Glutamatergic neuron (in vitro differentiated cells): ENCODE measurements at regions not wholly inside any gene's neighbourhood (a gene's known extent, or its start where the extent isn't known, plus 50 kb on each side); places are given as distances from the start of the nearest gene placed in this dataset.
"Not testable (repeated sequence)": the region's sequence is repeated elsewhere in the genome, so short reads cannot be mapped to it uniquely, and the experiment has no call there.

ENCODE experiments used
- DNase-seq: peaks from one replicate; pipeline ENCODE4 v3.0.0; 2022
- H3K27ac Mint-ChIP-seq: one replicate; pipeline ENCODE4 v1.8.0; 2020; ENCODE audit warnings: mild to moderate bottlenecking, mixed read lengths, inconsistent platforms; ENCODE audit not compliant: unreplicated experiment
- H3K27me3 Mint-ChIP-seq: one replicate; pipeline ENCODE4 v1.8.0; 2020; ENCODE audit warnings: mild to moderate bottlenecking, moderate library complexity, mixed read lengths, inconsistent platforms; ENCODE audit not compliant: unreplicated experiment
- H3K36me3 Mint-ChIP-seq: one replicate; pipeline ENCODE4 v1.8.0; 2020; ENCODE audit warnings: mild to moderate bottlenecking, mixed read lengths, inconsistent platforms; ENCODE audit not compliant: unreplicated experiment
- H3K4me1 Mint-ChIP-seq: one replicate; pipeline ENCODE4 v1.8.0; 2020; ENCODE audit warnings: mild to moderate bottlenecking, low read depth, mixed read lengths, inconsistent platforms; ENCODE audit not compliant: unreplicated experiment
- H3K4me3 Mint-ChIP-seq: one replicate; pipeline ENCODE4 v1.8.0; 2020; ENCODE audit warnings: mild to moderate bottlenecking, mixed read lengths, inconsistent platforms; ENCODE audit not compliant: unreplicated experiment
- H3K9me3 Mint-ChIP-seq: one replicate; pipeline ENCODE4 v1.8.0; 2020; ENCODE audit warnings: mild to moderate bottlenecking, moderate library complexity, mixed read lengths, inconsistent platforms; ENCODE audit not compliant: unreplicated experiment
- TF ChIP-seq, protein P1 (sequence below): fragments of 200-600 bp; sonication (generic); IDR thresholded peaks from one replicate; pipeline ENCODE4 v1.5.0; 2021; ENCODE audit not compliant: partially characterized antibody, unreplicated experiment

DNA sequence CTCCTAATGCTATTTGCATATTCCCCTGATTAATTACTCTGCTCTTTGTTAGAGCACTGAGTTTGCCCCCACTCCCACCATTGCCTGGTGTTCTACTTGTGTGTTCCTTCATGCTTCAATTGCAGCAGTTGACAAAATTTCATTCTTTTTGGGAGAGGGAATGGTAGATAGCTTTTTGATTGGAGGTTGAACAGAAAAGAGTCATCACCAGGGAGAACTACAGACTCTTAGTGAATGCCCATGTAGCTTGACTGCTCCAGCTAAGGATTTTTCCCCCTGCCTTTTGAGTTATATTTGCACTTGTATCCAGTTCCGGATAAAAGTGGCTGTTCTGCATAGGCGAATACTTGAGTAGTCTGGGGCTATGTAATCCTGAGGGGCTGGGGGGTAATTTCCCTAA is 183.9 kb downstream of the ETNK1 start:
- Mint-ChIP-seq H3K27me3 (no peaks in the 10 kb centered on the region), H3K4me3 (no peak overlapping the region), H3K4me1 (no peaks in the 10 kb centered on the region), H3K9me3 (peaks cover 1% of the 10 kb centered on the region), H3K36me3 (no peaks in the 10 kb centered on the region), H3K27ac (no peak overlapping the region)
- DNase-seq, result no peak
- TF ChIP-seq, protein P1, sequence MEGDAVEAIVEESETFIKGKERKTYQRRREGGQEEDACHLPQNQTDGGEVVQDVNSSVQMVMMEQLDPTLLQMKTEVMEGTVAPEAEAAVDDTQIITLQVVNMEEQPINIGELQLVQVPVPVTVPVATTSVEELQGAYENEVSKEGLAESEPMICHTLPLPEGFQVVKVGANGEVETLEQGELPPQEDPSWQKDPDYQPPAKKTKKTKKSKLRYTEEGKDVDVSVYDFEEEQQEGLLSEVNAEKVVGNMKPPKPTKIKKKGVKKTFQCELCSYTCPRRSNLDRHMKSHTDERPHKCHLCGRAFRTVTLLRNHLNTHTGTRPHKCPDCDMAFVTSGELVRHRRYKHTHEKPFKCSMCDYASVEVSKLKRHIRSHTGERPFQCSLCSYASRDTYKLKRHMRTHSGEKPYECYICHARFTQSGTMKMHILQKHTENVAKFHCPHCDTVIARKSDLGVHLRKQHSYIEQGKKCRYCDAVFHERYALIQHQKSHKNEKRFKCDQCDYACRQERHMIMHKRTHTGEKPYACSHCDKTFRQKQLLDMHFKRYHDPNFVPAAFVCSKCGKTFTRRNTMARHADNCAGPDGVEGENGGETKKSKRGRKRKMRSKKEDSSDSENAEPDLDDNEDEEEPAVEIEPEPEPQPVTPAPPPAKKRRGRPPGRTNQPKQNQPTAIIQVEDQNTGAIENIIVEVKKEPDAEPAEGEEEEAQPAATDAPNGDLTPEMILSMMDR, result no peak

DNA sequence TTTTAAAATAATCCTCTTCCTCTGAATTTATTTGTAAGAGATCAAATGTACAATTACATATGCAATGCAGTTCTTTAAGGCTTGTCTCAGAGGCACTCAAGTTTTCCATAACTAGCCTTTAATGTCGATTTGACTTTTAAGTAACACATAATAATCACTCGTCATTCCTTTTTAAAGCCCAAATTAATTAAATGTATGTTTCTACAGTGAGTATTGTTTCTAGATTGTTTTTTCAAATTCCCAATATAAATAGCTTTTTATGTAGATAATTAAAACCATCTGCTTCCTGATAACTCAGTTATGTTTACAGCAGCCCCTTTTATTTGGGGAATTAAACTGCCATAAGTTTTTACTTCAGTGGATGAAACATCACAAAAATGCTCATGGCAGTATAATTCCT is 185.1 kb downstream of the ETNK1 start:
- Mint-ChIP-seq H3K36me3 (no peaks in the 10 kb centered on the region), H3K9me3 (peaks cover 1% of the 10 kb centered on the region), H3K27ac (no peak overlapping the region), H3K27me3 (no peaks in the 10 kb centered on the region), H3K4me1 (no peaks in the 10 kb centered on the region), H3K4me3 (no peak overlapping the region)
- TF ChIP-seq, protein P1, result no peak
- no peak for DNase-seq

DNA sequence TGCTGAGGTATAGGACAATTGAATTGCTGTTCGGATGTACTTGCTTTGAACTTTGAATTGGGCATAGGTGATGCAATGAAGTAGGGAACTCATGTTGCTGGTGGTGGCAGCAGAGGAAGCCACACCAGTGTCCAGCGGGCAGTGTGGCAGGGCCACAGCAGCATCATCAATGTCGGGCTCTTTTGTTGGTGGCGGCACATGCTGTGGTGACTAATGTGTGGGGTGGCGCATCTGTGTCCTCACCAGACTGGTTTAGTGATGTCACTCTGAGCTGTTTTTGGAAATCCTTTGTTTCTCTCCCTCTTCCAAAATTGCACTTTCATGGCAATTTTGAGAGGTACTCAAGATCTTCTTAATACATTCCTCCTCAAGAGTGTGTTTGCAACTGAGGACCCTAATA is 187.6 kb downstream of the ETNK1 start:
- TF ChIP-seq, protein P1, result no peak
- Mint-ChIP-seq H3K9me3 (peaks cover 1% of the 10 kb centered on the region), H3K4me1 (no peaks in the 10 kb centered on the region), H3K27ac (peak overlapping the region; percentile 6), H3K27me3 (no peaks in the 10 kb centered on the region), H3K36me3 (no peaks in the 10 kb centered on the region), H3K4me3 (no peak overlapping the region)
- no peak for DNase-seq

DNA sequence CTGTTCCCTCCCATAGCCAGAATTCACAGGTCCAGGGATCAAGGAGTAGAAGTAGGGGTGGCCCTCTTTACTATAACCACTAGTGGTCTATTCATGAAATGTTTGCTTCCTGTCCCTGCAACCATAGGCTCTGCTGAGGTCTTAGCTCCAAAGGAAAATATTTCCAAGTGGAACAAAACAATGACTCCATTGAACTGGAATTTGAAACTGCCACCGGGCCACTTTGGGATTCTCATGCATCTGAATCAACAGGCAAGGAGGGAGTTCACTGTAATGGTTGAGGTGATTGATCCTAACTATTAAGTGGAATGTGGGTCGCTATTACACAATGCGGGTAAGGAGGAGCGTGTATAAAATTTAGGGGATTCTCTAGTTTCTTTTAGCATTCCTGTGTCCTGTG is 197.0 kb downstream of the ETNK1 start:
- no peak for DNase-seq
- TF ChIP-seq, protein P1, result no peak
- no peaks in the 10 kb centered on the region for H3K36me3 Mint-ChIP-seq
- H3K4me3 Mint-ChIP-seq, result no peak overlapping the region
- no peaks in the 10 kb centered on the region for H3K4me1 Mint-ChIP-seq
- no peaks in the 10 kb centered on the region for H3K9me3 Mint-ChIP-seq
- H3K27ac Mint-ChIP-seq, result no peak overlapping the region
- no peaks in the 10 kb centered on the region for H3K27me3 Mint-ChIP-seq

DNA sequence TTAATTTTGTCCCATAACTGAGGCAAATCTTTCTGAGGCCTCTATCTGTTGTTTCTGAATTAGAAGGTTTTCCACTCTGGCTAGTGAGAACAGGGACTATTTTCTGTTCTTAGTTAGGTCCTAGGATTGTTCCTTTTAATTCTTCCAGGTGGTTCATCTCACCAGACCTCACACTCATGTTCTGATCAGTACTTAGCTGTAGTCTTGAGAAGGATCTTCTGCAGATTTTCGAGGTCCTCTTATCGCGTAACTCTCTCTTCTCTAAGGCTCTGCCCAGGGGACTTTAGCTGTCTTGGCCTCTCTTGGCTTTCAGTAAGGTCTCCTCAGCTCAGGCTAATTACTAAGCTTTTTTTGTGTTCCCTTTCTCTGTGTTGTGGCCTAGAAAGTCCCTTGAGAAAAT is 201.1 kb downstream of the ETNK1 start:
- Mint-ChIP-seq H3K9me3 (peaks cover 2% of the 10 kb centered on the region), H3K4me3 (no peak overlapping the region), H3K4me1 (no peaks in the 10 kb centered on the region), H3K36me3 (peaks cover 9% of the 10 kb centered on the region), H3K27ac (no peak overlapping the region), H3K27me3 (no peaks in the 10 kb centered on the region)
- DNase-seq, result no peak
- TF ChIP-seq, protein P1, result no peak

DNA sequence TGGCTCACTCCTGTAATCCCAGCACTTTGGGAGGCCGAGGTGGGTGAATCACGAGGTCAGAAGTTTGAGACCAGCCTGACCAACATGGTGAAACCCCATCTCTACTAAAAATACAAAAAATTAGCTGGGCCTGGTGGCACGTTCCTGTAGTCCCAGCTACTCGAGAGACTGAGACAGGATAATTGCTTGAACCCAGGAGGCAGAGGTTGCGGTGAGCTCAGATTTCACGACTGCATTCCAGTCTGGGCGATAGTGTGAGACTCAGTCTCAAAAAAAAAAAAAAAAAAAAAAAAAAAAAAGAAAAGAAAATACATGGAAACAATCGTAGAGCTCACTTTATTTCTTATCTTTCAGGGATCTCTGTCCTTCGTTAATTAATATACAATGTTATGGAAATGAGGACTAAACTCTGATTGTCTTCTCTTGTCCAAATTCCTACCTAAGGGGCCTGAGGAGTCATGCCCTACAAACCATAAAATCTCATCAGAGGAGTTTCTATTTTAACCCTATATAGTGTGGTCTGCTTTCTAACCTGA is 201.5 kb downstream of the ETNK1 start:
- H3K4me3 Mint-ChIP-seq, H3K36me3 Mint-ChIP-seq, H3K27ac Mint-ChIP-seq, H3K9me3 Mint-ChIP-seq, H3K4me1 Mint-ChIP-seq, DNase-seq, H3K27me3 Mint-ChIP-seq: not testable (repeated sequence)
